ENCODE measurements at regions not wholly inside any gene's neighbourhood (a gene's known extent, or its start where the extent isn't known, plus 50 kb on each side); places are given as distances from the start of the nearest gene placed in this dataset.

- TF ChIP-seq POLR2A (IDR thresholded peaks at IDR 0.05; ENCODE audit: low read depth) = no peak
- no peak for TF ChIP-seq CTCF (IDR thresholded peaks at IDR 0.05)
Measured at GRCh38 chr6:164414695-164415094, 894.7 kb downstream of the C6orf118 start.

All from esophagus muscularis mucosa (tissue), 3 donors.